ENCODE measurements at regions not wholly inside any gene's neighbourhood (a gene's known extent, or its start where the extent isn't known, plus 50 kb on each side); places are given as distances from the start of the nearest gene placed in this dataset.
"Not testable (repeated sequence)": the region's sequence is repeated elsewhere in the genome, so short reads cannot be mapped to it uniquely, and the experiment has no call there.

DNA sequence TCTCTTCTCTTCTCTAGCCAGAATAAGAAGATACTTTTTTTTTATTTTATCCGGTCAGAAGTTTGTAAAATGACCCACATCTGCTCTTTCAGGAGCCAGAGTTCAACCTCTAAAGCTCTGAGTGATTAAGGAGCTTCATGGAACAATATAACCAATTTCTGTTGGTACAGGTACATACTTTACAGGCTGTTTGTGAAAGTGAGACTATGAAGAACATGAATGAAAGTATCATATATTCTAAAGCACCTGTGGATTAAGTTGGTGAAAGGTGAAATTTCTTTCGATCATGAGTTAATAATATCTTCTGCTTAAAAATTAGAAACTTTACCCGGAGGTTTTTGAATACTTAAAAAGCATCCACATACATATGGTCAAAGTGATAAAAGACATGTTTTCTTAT, 65.2 kb downstream of the DMRT2 start:
- no peak for DNase-seq

DNA sequence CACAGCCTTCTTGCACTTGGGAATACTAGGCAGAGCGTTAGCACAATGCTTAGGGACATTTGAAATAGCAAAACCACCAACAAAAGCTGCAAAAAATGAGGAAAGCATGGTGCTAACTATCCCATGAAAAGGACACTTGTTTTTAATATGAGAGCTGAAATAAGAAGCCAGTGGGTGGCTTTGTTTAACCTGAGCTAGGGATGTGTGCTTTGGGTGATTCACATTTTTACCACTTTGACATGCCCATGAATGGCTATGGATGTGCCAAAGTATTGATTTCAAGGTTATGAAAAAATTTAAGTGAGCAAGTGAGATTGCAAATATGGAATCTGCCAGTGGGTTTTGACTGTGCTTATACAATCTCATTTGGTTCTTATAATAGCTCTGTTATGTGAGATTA, 67.3 kb downstream of the DMRT2 start:
- no peak for DNase-seq

DNA sequence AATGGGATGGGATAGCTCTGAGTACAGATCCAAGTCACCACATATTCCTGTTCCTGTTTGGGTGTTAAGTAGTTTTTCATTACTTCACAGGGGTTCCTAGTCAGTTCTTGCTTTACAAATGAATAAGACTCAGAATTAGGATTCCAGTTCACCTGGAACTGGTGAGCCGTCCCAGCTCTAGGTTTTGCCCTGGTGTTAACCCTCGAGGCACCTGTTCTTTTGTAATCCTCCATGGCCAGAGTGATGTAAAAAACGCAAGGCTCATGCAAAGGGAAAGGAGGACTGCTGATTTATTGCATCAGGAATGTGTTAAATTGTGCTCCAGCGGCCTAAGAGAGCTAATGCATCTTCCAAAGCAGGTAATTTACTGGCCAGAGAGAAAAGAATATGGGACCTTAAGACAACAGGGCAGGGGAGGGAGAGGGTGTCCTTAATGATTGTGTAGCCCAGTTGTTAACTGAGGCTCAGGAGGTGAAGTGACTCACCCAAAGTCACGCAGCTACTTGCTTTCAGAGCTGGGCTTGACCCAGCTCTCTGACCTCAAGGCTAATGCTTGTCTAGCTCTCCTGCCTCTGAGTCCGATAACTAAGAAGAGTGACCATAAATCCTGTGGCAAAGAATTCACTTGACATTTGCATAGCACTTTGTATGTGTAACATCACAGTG, 70.5 kb downstream of the DMRT2 start:
- DNase-seq = no peak

GRCh38 chr9:1125741-1126140, 75.6 kb downstream of the DMRT2 start:
- no peak for DNase-seq

- no peak for DNase-seq
Measured at GRCh38 chr9:1128046-1128445, 77.9 kb downstream of the DMRT2 start.

DNA sequence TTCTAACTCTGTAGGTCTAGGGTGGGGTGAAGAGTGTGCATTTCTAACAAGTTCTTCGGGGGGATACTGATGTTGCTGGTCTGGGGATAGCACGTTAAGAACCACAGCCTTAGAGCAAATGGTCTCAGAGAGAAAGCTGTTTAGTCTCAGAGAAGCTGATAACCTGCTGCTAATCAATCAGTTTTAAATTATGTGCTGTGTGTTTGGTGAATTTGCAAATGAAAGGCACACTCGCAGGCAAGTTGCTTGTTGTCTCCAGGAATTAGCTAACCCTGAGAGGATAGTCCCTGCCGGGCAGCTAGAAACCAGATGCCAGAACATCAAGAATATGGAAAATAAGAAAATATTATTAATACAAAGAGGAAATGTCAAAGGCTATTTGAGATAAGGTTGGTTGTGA, 79.2 kb downstream of the DMRT2 start:
- DNase-seq = no peak

- no peak for DNase-seq
Measured at GRCh38 chr9:1140057-1140456, 89.9 kb downstream of the DMRT2 start.

DNA sequence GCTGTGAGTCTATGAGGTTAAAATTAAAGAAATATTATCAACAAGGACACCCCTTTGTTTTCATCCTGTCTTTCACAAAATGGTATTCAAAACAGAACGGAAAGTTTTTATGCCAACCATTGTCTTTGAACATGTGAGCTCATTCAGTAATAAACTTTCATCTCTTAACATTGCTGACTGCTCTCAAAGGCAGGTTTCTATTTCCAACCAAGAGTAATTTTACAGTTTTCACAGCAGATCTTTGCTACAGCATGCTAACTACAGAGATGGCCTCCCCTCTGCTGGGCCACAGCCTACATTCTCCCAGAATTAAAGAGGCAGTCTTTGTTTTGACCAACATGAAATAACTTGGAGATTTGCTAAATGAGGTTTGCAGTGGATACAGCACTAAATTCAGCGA, 101.5 kb downstream of the DMRT2 start:
- no peak for DNase-seq

GRCh38 chr9:1152171-1152570, 102.0 kb downstream of the DMRT2 start:
- DNase-seq = no peak

DNA sequence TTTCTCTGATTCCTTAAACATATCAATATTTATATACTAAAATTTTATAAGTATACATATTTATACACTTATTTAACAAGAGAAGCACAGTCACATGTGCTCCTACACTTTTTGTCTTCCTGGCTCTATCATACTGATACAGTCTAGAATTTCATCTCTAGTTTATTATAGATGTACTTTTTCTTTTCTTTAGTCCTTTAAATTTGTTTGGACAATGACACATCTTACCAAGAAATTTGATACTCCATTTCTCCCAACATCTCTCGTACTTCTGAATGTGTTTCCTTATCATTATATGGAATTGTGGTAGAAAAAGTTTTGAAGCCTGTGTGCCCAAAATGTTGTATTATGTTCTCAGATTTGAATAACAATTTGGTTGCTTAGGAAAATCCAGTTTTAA, 104.6 kb downstream of the DMRT2 start:
- DNase-seq = no peak

GRCh38 chr9:1155602-1156001, 105.4 kb downstream of the DMRT2 start:
- DNase-seq = no peak

DNA sequence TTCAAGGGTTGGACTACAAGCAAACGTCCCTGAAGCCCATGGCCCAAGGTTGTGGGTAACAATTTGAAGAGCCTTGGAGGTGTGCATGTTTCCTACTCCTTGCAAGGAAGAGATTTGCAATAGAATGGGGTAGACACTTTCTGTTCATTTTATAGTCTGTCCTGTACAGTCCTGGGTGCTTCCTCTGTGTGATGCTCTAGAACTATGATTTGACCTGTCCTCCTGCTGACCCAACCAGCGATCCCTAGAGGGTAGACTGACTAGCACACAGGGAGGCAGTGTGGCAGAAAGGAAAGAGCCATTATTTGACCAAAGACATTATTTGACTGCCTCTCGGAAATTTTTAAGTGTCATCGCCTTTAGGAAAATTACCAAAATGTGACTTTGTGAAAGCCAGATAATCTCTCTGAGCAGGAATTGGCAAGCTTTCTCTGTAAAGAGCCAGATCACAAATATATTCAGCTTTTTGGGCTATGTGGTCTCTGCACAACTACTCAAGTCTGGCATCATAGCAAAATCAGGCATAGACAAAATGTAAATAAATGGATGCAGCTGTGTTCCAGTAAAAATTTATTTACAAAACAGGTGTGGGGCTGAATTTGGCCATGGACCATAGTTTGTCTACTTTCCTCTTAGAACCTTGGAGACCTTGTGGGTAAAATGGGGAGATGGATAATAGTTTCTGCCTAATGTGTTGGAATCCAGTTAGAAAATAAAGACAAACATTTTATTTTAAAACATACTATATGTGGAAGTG, 106.8 kb downstream of the DMRT2 start:
- no peak for DNase-seq

- DNase-seq = no peak
Measured at GRCh38 chr9:1157836-1158235, 107.7 kb downstream of the DMRT2 start.

GRCh38 chr9:1170918-1171317, 120.8 kb downstream of the DMRT2 start:
- no peak for DNase-seq

DNA sequence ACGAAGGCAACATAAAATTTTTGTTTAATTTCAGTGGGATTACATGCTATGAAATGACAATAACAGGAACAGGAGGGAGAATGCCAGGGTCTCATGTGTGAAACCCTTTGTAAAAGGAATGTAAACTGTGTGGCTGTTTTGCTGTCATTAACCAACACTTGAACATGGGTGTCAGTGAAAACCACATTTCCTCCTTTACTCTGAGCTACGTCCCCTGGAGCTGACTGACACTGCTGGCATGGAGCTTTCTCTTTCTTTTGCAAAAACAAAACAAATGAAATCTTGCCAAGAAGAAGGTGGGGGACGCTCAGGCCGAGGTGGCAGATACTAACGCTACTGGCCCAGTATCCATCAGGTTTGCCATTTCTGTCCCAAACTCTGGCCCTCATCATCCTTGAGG, 121.4 kb downstream of the DMRT2 start:
- no peak for DNase-seq

DNA sequence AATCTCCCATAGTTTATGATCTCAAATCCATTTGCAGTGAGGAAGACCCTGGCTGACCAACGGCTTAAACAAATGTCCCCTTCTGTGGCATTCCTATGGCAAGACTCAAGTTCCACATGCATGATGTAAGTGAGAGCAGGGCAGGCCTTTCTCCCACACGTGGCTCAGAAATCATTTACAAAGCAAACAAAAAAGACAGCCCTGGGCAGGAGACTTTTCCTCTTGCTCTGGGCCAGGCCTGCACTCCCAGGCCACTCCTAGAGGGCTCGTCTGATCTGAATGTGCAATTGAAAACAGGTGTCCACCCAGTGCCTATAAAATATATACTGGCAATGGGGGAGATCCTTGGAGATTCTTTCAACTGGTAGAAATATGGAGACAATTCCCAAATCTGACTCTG, 123.1 kb downstream of the DMRT2 start:
- DNase-seq = no peak

DNA sequence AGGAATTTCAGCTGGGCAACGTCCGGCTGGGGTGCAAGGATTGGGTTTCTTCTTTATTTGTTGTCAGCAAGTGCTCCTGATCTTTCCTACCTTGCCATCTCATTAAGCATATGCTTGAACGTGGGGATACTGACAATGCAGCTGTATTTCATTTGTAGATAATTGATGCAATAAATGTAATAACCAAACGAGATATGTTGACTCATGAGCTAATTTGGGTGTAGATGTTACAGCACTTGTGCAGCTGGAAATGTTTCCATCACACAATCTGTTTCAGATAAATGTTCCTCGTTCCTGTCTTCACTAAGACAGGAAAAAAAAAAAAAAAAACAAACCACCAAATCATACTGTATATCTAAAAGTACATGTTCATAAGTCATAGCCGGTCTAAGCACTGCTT, 123.8 kb downstream of the DMRT2 start:
- DNase-seq = no peak

GRCh38 chr9:1179366-1179765, 129.2 kb downstream of the DMRT2 start:
- DNase-seq = no peak

- DNase-seq = no peak
Measured at GRCh38 chr9:1184146-1184545, 134.0 kb downstream of the DMRT2 start.

DNA sequence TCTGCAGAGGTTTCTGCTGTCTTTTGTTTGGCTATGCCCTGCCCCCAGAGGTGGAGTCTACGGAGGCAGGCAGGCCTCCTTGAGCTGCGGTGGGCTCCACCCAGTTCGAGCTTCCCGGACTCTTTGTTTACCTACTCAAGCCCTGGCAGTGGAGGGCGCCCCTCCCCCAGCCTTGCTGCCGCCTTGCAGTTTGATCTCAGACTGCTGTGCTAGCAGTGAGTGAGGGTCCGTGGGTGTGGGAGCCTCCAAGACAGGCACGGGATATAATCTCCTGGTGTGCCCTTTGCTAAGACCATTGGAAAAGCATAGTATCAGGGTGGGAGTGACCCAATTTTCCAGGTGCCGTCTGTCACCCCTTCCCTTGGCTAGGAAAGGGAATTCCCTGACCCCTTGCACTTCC, 137.0 kb downstream of the DMRT2 start:
- not testable (repeated sequence) for DNase-seq

GRCh38 chr9:1195636-1196035, 145.5 kb downstream of the DMRT2 start:
- not testable (repeated sequence) for DNase-seq

GRCh38 chr9:1198085-1198484, 147.9 kb downstream of the DMRT2 start:
- DNase-seq = no peak

DNA sequence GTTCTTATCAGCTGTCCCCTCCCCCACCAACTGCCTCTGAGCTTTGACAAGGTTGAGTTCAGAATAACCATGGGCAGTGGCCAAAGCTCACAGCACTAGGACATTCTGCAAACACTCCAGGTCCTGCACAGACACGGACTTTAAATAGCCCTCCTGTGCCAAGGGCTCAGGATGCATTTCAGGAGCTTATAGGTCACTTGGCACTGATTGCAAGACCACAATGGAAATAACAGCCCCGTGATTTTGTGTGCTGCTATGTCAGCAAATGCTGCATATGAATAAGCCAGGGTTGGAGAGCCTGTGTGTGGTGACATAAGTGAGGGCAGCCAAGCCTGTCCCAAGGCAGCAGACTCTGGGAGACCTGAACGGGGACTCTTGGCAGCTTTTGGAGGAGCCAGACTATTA, 150.7 kb downstream of the DMRT2 start:
- DNase-seq = no peak

GRCh38 chr9:1201262-1201661, 151.1 kb downstream of the DMRT2 start:
- no peak for DNase-seq

DNA sequence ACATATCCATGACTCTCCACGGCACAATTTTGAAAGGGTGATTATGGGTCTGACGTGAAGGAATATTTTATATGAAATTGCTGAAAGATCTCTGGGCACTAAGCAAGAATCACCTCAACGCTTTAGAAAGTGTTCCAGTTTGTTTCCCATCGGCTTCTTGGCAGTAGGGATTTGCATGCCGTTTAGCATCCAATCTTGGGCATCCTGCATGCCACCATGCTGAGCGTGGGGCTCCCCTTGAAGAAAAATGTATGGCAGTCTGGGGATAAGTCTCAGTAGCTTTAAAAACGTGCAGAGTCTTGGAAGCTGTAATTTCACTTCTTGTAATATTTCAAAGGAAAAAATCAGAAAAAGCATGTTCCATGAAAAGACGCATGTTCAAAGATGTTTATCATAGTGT, 151.7 kb downstream of the DMRT2 start:
- no peak for DNase-seq

All from NCI-H1092 treated with DMSO at 0.1 percent for 48 hours (cell line).